ENCODE measurements at regions not wholly inside any gene's neighbourhood (a gene's known extent, or its start where the extent isn't known, plus 50 kb on each side); places are given as distances from the start of the nearest gene placed in this dataset.
"Not testable (repeated sequence)": the region's sequence is repeated elsewhere in the genome, so short reads cannot be mapped to it uniquely, and the experiment has no call there.

GRCh38 chr13:107916902-107917301 lies 298.4 kb downstream of the LIG4 start:
- not testable (repeated sequence) for DNase-seq (ENCODE audit: low read depth in 2 of 2)

GRCh38 chr13:107912745-107913144 lies 302.6 kb downstream of the LIG4 start:
- DNase-seq (ENCODE audit: low read depth in 2 of 2), result no peak

- no peak for DNase-seq (ENCODE audit: low read depth in 2 of 2)
These were observed 308.1 kb downstream of the LIG4 start for GRCh38 chr13:107907065-107907805.

GRCh38 chr13:107906131-107906530 lies 309.2 kb downstream of the LIG4 start:
- DNase-seq (ENCODE audit: low read depth in 2 of 2), result no peak

GRCh38 chr13:107901996-107902562 lies 313.3 kb downstream of the LIG4 start:
- no peak for DNase-seq (ENCODE audit: low read depth in 2 of 2)

- no peak for DNase-seq (ENCODE audit: low read depth in 2 of 2)
These were observed 314.1 kb downstream of the LIG4 start for GRCh38 chr13:107901230-107901629.

- no peak for DNase-seq (ENCODE audit: low read depth in 2 of 2)
These were observed 314.6 kb downstream of the LIG4 start for GRCh38 chr13:107900775-107901174.

- DNase-seq (ENCODE audit: low read depth in 2 of 2), result no peak
These were observed 329.2 kb downstream of the LIG4 start for GRCh38 chr13:107886118-107886517.

GRCh38 chr13:107884564-107884963 lies 330.8 kb downstream of the LIG4 start:
- DNase-seq (ENCODE audit: low read depth in 2 of 2), result no peak

GRCh38 chr13:107883561-107884175 lies 331.7 kb downstream of the LIG4 start:
- DNase-seq (ENCODE audit: low read depth in 2 of 2), result no peak

GRCh38 chr13:107882708-107883560 lies 332.4 kb downstream of the LIG4 start:
- no peak for DNase-seq (ENCODE audit: low read depth in 2 of 2)

- DNase-seq (ENCODE audit: low read depth in 2 of 2), result no peak
These were observed 334.0 kb downstream of the LIG4 start for GRCh38 chr13:107881362-107881761.

- no peak for DNase-seq (ENCODE audit: low read depth in 2 of 2)
These were observed 340.9 kb downstream of the LIG4 start for GRCh38 chr13:107874456-107874855.

- no peak for DNase-seq (ENCODE audit: low read depth in 2 of 2)
These were observed 341.4 kb downstream of the LIG4 start for GRCh38 chr13:107873926-107874325.

GRCh38 chr13:107870400-107870799 lies 344.9 kb downstream of the LIG4 start:
- no peak for DNase-seq (ENCODE audit: low read depth in 2 of 2)

- DNase-seq (ENCODE audit: low read depth in 2 of 2), result no peak
These were observed 347.4 kb downstream of the LIG4 start for GRCh38 chr13:107867701-107868661.

GRCh38 chr13:107866941-107867623 lies 348.3 kb downstream of the LIG4 start:
- DNase-seq (ENCODE audit: low read depth in 2 of 2), result no peak

- no peak for DNase-seq (ENCODE audit: low read depth in 2 of 2)
These were observed 349.1 kb downstream of the LIG4 start for GRCh38 chr13:107866032-107866940.

GRCh38 chr13:107865643-107866031 lies 349.7 kb downstream of the LIG4 start:
- no peak for DNase-seq (ENCODE audit: low read depth in 2 of 2)

- DNase-seq (ENCODE audit: low read depth in 2 of 2), result no peak
These were observed 350.1 kb downstream of the LIG4 start for GRCh38 chr13:107865318-107865575.

Data from fibroblast of skin of left quadriceps (primary cell).